ENCODE measurements at regions not wholly inside any gene's neighbourhood (a gene's known extent, or its start where the extent isn't known, plus 50 kb on each side); places are given as distances from the start of the nearest gene placed in this dataset.

- TF ChIP-seq, protein P1, sequence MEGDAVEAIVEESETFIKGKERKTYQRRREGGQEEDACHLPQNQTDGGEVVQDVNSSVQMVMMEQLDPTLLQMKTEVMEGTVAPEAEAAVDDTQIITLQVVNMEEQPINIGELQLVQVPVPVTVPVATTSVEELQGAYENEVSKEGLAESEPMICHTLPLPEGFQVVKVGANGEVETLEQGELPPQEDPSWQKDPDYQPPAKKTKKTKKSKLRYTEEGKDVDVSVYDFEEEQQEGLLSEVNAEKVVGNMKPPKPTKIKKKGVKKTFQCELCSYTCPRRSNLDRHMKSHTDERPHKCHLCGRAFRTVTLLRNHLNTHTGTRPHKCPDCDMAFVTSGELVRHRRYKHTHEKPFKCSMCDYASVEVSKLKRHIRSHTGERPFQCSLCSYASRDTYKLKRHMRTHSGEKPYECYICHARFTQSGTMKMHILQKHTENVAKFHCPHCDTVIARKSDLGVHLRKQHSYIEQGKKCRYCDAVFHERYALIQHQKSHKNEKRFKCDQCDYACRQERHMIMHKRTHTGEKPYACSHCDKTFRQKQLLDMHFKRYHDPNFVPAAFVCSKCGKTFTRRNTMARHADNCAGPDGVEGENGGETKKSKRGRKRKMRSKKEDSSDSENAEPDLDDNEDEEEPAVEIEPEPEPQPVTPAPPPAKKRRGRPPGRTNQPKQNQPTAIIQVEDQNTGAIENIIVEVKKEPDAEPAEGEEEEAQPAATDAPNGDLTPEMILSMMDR (IDR thresholded peaks at IDR 0.05 in 2 of 3, conservative IDR thresholded peaks at IDR 0.05 in 1 of 3; ENCODE audit: borderline replicate concordance in 1 of 3, insufficient read depth in 1 of 3, low read depth in 2 of 3, low read length in 2 of 3), result no peak
- no peak for TF ChIP-seq ZFX (IDR thresholded peaks at IDR 0.05)
- no peak for TF ChIP-seq RAD21 (IDR thresholded peaks at IDR 0.05; ENCODE audit: low read depth)
- TF ChIP-seq POLR2A (IDR thresholded peaks at IDR 0.05; ENCODE audit: borderline replicate concordance, extremely low read depth, insufficient read depth, insufficient read length), result no peak
Observed at GRCh38 chr16:8512941-8513624, 77.2 kb downstream of the TMEM114 start (continued).

GRCh38 chr16:8511464-8511863, 78.8 kb downstream of the TMEM114 start:
- TF ChIP-seq ZNF274 (IDR thresholded peaks at IDR 0.05; ENCODE audit: low read depth, low read length) (no peak), ZFX (IDR thresholded peaks at IDR 0.05) (no peak), CBX3 (IDR thresholded peaks at IDR 0.05; ENCODE audit: low read depth) (no peak), POLR2AphosphoS5 (IDR thresholded peaks at IDR 0.05; ENCODE audit: low read depth, low read length) (no peak), EZH2phosphoT487 (IDR thresholded peaks at IDR 0.05; ENCODE audit: borderline replicate concordance) (no peak), RAD21 (IDR thresholded peaks at IDR 0.05; ENCODE audit: low read depth) (no peak), EGR1 (IDR thresholded peaks at IDR 0.05; ENCODE audit: low read depth) (no peak), ZBTB33 (IDR thresholded peaks at IDR 0.05; ENCODE audit: extremely low read depth, insufficient replicate concordance, low read length) (no peak), EZH2 (IDR thresholded peaks at IDR 0.05) (no peak)
- TF ChIP-seq, protein P2, sequence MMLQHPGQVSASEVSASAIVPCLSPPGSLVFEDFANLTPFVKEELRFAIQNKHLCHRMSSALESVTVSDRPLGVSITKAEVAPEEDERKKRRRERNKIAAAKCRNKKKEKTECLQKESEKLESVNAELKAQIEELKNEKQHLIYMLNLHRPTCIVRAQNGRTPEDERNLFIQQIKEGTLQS (IDR thresholded peaks at IDR 0.05), result no peak
- TF ChIP-seq, protein P1 (IDR thresholded peaks at IDR 0.05 in 2 of 3, conservative IDR thresholded peaks at IDR 0.05 in 1 of 3; ENCODE audit: borderline replicate concordance in 1 of 3, insufficient read depth in 1 of 3, low read depth in 2 of 3, low read length in 2 of 3), result no peak
- RAD21 ChIA-PET (ENCODE audit: low non-redundant PET in 1 of 2, low total read pairs in 2 of 2, uncharacterized antibody in 2 of 2, unreplicated experiment in 2 of 2), result no interaction called here
- intact Hi-C loops (cut with micrococcal nuclease), result no loop called here
- no peaks in the 10 kb centered on the region for H3K9me2 ChIP-seq (ENCODE audit: insufficient read depth)
- H3K9ac ChIP-seq (ENCODE audit: low read length), result no peak overlapping the region
- no peak overlapping the region for H3K4me3 ChIP-seq (replicated peaks in 1 of 2; ENCODE audit: low read depth in 1 of 2, low read length in 2 of 2)
- H3K4me2 ChIP-seq (ENCODE audit: low read length), result no peak overlapping the region
- H3K4me1 ChIP-seq (ENCODE audit: control insufficient read depth in 1 of 2, insufficient read depth in 2 of 2, low read length in 2 of 2), result no peaks in the 10 kb centered on the region
- DNase-seq (ENCODE audit: low read depth, low spot score) (peak; percentile 1), ATAC-seq (no peak)
- no peaks in the 10 kb centered on the region for H3K79me2 ChIP-seq (ENCODE audit: insufficient read depth, low read length)
- no peak overlapping the region for H3K27ac ChIP-seq (ENCODE audit: low read depth, low read length)
- no peaks in the 10 kb centered on the region for H3K9me3 ChIP-seq (ENCODE audit: control insufficient read depth in 1 of 2, insufficient read depth in 1 of 2, low read depth in 1 of 2, low read length in 2 of 2)
- H4K20me1 ChIP-seq (ENCODE audit: insufficient read depth), result no peaks in the 10 kb centered on the region
- POLR2A ChIA-PET, result no interaction called here
- CTCF ChIA-PET, result no interaction called here
- H2AFZ ChIP-seq (ENCODE audit: low read depth, low read length, poor library complexity, severe bottlenecking), result no peak overlapping the region
- peaks cover 8% of the 10 kb centered on the region; the same call in 1 of the 2 replicates for H3K27me3 ChIP-seq (ENCODE audit: insufficient read depth, low read length)
- no peaks in the 10 kb centered on the region for H3K36me3 ChIP-seq (ENCODE audit: control insufficient read depth in 1 of 2, insufficient read depth in 2 of 2, low read length in 2 of 2)
- no TSS peak for BruUV-seq (replicated peaks)

Data from HCT116 (cell line).